HCT116 (cell line): ENCODE measurements at regions not wholly inside any gene's neighbourhood (a gene's known extent, or its start where the extent isn't known, plus 50 kb on each side); places are given as distances from the start of the nearest gene placed in this dataset.

Experiments
- ATAC-seq: fragments of 200-7000 bp; cut with Tn5 transposase; 2 replicates; pipeline ENCODE4 v1.9.1; 2020; ENCODE audit warnings: mild to moderate bottlenecking, moderate library complexity
- BruUV-seq: library from RNA; stranded (reverse); fragments of 400-500 nt; replicated peaks from 2 replicates; lab custom pipeline; 2021; lab: Mats Ljungman, UMichigan
- CTCF ChIA-PET: fragments of 300-600 bp; sonication (Branson Sonifier 250); formaldehyde crosslinking; loops from one replicate; lab custom pipeline; 2021; ENCODE audit warnings: antibody characterized with exemption; lab: Charles Lee
- POLR2A ChIA-PET: fragments of 300-600, 350-600 bp; sonication (Branson Sonifier 250); formaldehyde crosslinking; loops from one replicate; lab custom pipeline; 2021; ENCODE audit warnings: antibody characterized with exemption; lab: Charles Lee
- RAD21 ChIA-PET, 2 experiments: fragments of 300-600 bp; sonication (Branson Sonifier 250); formaldehyde crosslinking; loops; one replicate each; lab custom pipeline; 2023; ENCODE audit warnings: low total read pairs in 2 of 2; ENCODE audit not compliant: uncharacterized antibody in 2 of 2, unreplicated experiment in 2 of 2, low non-redundant PET in 1 of 2; lab: Charles Lee
- DNase-seq: peaks from one replicate; pipeline ENCODE4 v3.0.0-alpha.2; 2010; ENCODE audit warnings: low read depth, low spot score
- H2AFZ ChIP-seq: fragments of 200-600 bp; shearing (Covaris generic), sonication (generic); 2 replicates; pipeline ENCODE4 v1.6.1; 2017; ENCODE audit warnings: low read depth, mixed run types, mixed read lengths, antibody characterized with exemption, low read length; ENCODE audit not compliant: poor library complexity, severe bottlenecking
- H3K27ac ChIP-seq: 2 replicates; pipeline ENCODE4 v1.5.1; 2012; ENCODE audit warnings: low read depth, low read length
- H3K27me3 ChIP-seq: fragments of 200-600 bp; sonication (generic); 2 replicates; pipeline ENCODE4 v1.6.1; 2016; ENCODE audit warnings: mixed run types, low read length, mixed read lengths; ENCODE audit not compliant: insufficient read depth
- H3K36me3 ChIP-seq, 2 experiments: fragments of 200-500 bp in 1 of 2; fragments of 200-600 bp in 1 of 2; sonication (Bioruptor generic) in 1 of 2; sonication (generic) in 1 of 2; 2 replicates each; pipeline versions ENCODE4 v1.5.1 to v1.6.1; 2014 to 2016; ENCODE audit warnings: low read length in 2 of 2, inconsistent platforms in 1 of 2, mixed read lengths in 1 of 2, mixed run types in 1 of 2; ENCODE audit not compliant: insufficient read depth in 2 of 2, control insufficient read depth in 1 of 2
- H3K4me1 ChIP-seq, 2 experiments: fragments of 200-600 bp in 1 of 2; sonication (generic) in 1 of 2; 2 replicates each; pipeline versions ENCODE4 v1.5.1 to v1.6.1; 2012 to 2017; ENCODE audit warnings: low read length in 2 of 2, inconsistent platforms in 1 of 2, mild to moderate bottlenecking in 1 of 2, mixed read lengths in 1 of 2, mixed run types in 1 of 2, moderate library complexity in 1 of 2; ENCODE audit not compliant: insufficient read depth in 2 of 2, control insufficient read depth in 1 of 2
- H3K4me2 ChIP-seq: fragments of 200-600 bp; sonication (generic); 2 replicates; pipeline ENCODE4 v1.6.1; 2017; ENCODE audit warnings: mixed run types, low read length, mixed read lengths
- H3K4me3 ChIP-seq, 2 experiments: fragments of 200-600 bp in 1 of 2; sonication (generic) in 1 of 2; replicated peaks in 1 of 2; 2 replicates each; pipeline ENCODE4 v1.5.1; 2011 to 2016; ENCODE audit warnings: low read length in 2 of 2, control low read depth in 1 of 2, low read depth in 1 of 2, mild to moderate bottlenecking in 1 of 2, mixed read lengths in 1 of 2, mixed run types in 1 of 2
- H3K79me2 ChIP-seq: fragments of 200-600 bp; sonication (generic); 2 replicates; pipeline ENCODE4 v1.6.1; 2017; ENCODE audit warnings: mild to moderate bottlenecking, mixed run types, low read length, moderate library complexity, mixed read lengths; ENCODE audit not compliant: insufficient read depth
- H3K9ac ChIP-seq: fragments of 200-600 bp; sonication (generic); 2 replicates; pipeline ENCODE4 v1.6.1; 2016; ENCODE audit warnings: low read length, mixed read lengths
- H3K9me2 ChIP-seq: fragments of 200-600 bp; sonication (generic), shearing (Covaris generic); 2 replicates; pipeline ENCODE4 v1.6.1; 2017; ENCODE audit warnings: mixed run types, mild to moderate bottlenecking, moderate library complexity; ENCODE audit not compliant: insufficient read depth
- H3K9me3 ChIP-seq, 2 experiments: fragments of 200-500 bp in 1 of 2; fragments of 200-600 bp in 1 of 2; sonication (Bioruptor generic) in 1 of 2; sonication (generic) in 1 of 2; 2 replicates each; pipeline ENCODE4 v1.6.1; 2014 to 2017; ENCODE audit warnings: low read length in 2 of 2, mixed read lengths in 2 of 2, inconsistent platforms in 1 of 2, low read depth in 1 of 2, mild to moderate bottlenecking in 1 of 2, mixed run types in 1 of 2, moderate library complexity in 1 of 2; ENCODE audit not compliant: control insufficient read depth in 1 of 2, insufficient read depth in 1 of 2
- H4K20me1 ChIP-seq: fragments of 200-600 bp; sonication (generic), shearing (Covaris generic); 2 replicates; pipeline ENCODE4 v1.6.1; 2017; ENCODE audit warnings: mixed run types, mild to moderate bottlenecking, moderate library complexity; ENCODE audit not compliant: insufficient read depth
- ATF3 ChIP-seq: IDR thresholded peaks from 2 replicates; pipeline ENCODE4 v1.6.1; 2012
- CBX3 ChIP-seq: IDR thresholded peaks from 2 replicates; pipeline ENCODE4 v1.6.1; 2012; ENCODE audit warnings: low read depth
- CEBPB ChIP-seq: IDR thresholded peaks from 2 replicates; pipeline ENCODE4 v1.6.1; 2012; ENCODE audit warnings: low read depth
- CTCF ChIP-seq, 3 experiments: fragments of 200-600 bp in 1 of 3; sonication (generic) in 1 of 3; IDR thresholded peaks in 2 of 3; conservative IDR thresholded peaks in 1 of 3; 2 replicates each; pipeline ENCODE4 v1.5.1; 2012 to 2017; ENCODE audit warnings: low read depth in 2 of 3, low read length in 2 of 3, antibody characterized with exemption in 1 of 3, borderline replicate concordance in 1 of 3, control low read depth in 1 of 3, mild to moderate bottlenecking in 1 of 3, mixed read lengths in 1 of 3, mixed run types in 1 of 3, moderate library complexity in 1 of 3; ENCODE audit not compliant: insufficient read depth in 1 of 3
- EGR1 ChIP-seq: IDR thresholded peaks from 2 replicates; pipeline ENCODE4 v1.6.1; 2012; ENCODE audit warnings: low read depth
- ELF1 ChIP-seq: IDR thresholded peaks from 2 replicates; pipeline ENCODE4 v1.6.1; 2012; ENCODE audit warnings: low read depth, borderline replicate concordance
- EZH2 ChIP-seq: fragments of 200-600 bp; sonication (generic); IDR thresholded peaks from 2 replicates; pipeline ENCODE4 v1.6.1; 2017; ENCODE audit warnings: antibody characterized with exemption, mixed run types
- EZH2phosphoT487 ChIP-seq: fragments of 200-600 bp; IDR thresholded peaks from 2 replicates; pipeline ENCODE4 v1.6.1; 2018; ENCODE audit warnings: antibody characterized with exemption, borderline replicate concordance
- FOSL1 ChIP-seq: IDR thresholded peaks from 2 replicates; pipeline ENCODE4 v1.6.1; 2012; ENCODE audit warnings: low read depth
- JUND ChIP-seq: IDR thresholded peaks from 2 replicates; pipeline ENCODE4 v1.6.1; 2012
- MAX ChIP-seq: IDR thresholded peaks from 2 replicates; pipeline ENCODE4 v1.6.1; 2012
- POLR2A ChIP-seq: IDR thresholded peaks from 2 replicates; pipeline ENCODE4 v1.7.0; 2011; ENCODE audit warnings: borderline replicate concordance; ENCODE audit not compliant: insufficient read depth, insufficient read length; ENCODE audit errors: extremely low read depth
- POLR2AphosphoS5 ChIP-seq: IDR thresholded peaks from 2 replicates; pipeline ENCODE4 v1.6.1; 2011; ENCODE audit warnings: mild to moderate bottlenecking, low read depth, low read length, moderate library complexity
- SIN3A ChIP-seq: IDR thresholded peaks from 2 replicates; pipeline ENCODE4 v1.6.1; 2012; ENCODE audit warnings: low read depth
- SP1 ChIP-seq: IDR thresholded peaks from 2 replicates; pipeline ENCODE4 v1.6.1; 2012; ENCODE audit warnings: low read depth
- YY1 ChIP-seq: IDR thresholded peaks from 2 replicates; pipeline ENCODE4 v1.6.1; 2011; ENCODE audit warnings: low read length, low read depth, moderate library complexity, mild to moderate bottlenecking; ENCODE audit not compliant: insufficient replicate concordance; ENCODE audit errors: extremely low read depth
- ZFX ChIP-seq: fragments of 450-650 bp; IDR thresholded peaks from 2 replicates; pipeline ENCODE4 v1.6.1; 2017
- ZNF274 ChIP-seq: fragments of 200-500 bp; sonication (Bioruptor generic); IDR thresholded peaks from 2 replicates; pipeline ENCODE4 v1.6.1; 2014; ENCODE audit warnings: mild to moderate bottlenecking, low read depth, low read length, inconsistent platforms
- intact Hi-C: fragments of 100-400 bp; cut with micrococcal nuclease; formaldehyde crosslinking; loops from 2 replicates; pipeline ENCODE4 v1.10.0; 2022

DNA sequence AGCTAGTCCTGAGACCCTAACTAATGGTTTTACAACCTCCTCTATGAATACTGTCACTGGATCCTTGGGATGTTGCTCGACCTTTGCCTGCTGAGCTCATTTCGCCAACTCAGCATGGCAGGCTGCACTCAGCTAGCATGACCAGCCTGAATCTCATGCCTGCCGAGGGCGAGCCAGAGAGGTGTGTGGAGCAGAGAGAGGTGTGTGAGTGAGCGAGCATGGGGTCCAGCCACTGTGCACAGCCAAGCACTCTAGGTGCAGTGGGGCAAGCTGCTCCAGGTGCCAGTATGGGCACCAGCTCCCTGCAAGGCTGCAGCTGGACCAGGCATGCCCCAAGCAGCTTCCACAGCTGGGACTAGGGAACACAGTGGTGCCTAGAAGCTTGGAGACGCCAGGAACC lies 410.9 kb downstream of the PCDH10 start:
- Histone ChIP-seq H3K36me3 (no peaks in the 10 kb centered on the region), H3K9ac (no peak overlapping the region), H2AFZ (no peak overlapping the region), H3K27me3 (no peaks in the 10 kb centered on the region), H3K27ac (no peak overlapping the region), H3K4me2 (no peak overlapping the region), H3K4me3 (no peak overlapping the region), H3K4me1 (no peaks in the 10 kb centered on the region), H3K9me3 (no peaks in the 10 kb centered on the region), H3K9me2 (no peaks in the 10 kb centered on the region), H4K20me1 (no peaks in the 10 kb centered on the region), H3K79me2 (no peaks in the 10 kb centered on the region)
- ChIA-PET POLR2A (no interaction called here), RAD21 (no interaction called here), CTCF (no interaction called here)
- DNase-seq (no peak), ATAC-seq (no peak)
- no TSS peak for BruUV-seq
- TF ChIP-seq CBX3 (no peak), CTCF (IDR thresholded peaks at IDR 0.05 in 2 of 3, conservative IDR thresholded peaks at IDR 0.05 in 1 of 3; ENCODE audit: borderline replicate concordance in 1 of 3, insufficient read depth in 1 of 3, low read depth in 2 of 3, low read length in 2 of 3) (no peak)
- intact Hi-C loops = no loop called here

GRCh38 chr4:133555671-133556070 lies 406.6 kb downstream of the PCDH10 start:
- H3K4me2 ChIP-seq = no peak overlapping the region
- H3K27me3 ChIP-seq = no peaks in the 10 kb centered on the region
- H4K20me1 ChIP-seq = no peaks in the 10 kb centered on the region
- no peaks in the 10 kb centered on the region for H3K9me3 ChIP-seq
- no TSS peak for BruUV-seq
- no peak overlapping the region for H3K27ac ChIP-seq
- no peaks in the 10 kb centered on the region for H3K9me2 ChIP-seq
- ChIA-PET POLR2A (no interaction called here), RAD21 (no interaction called here), CTCF (no interaction called here)
- H3K79me2 ChIP-seq = no peaks in the 10 kb centered on the region
- intact Hi-C loops = no loop called here
- no peaks in the 10 kb centered on the region for H3K4me1 ChIP-seq
- no peak overlapping the region for H3K4me3 ChIP-seq
- no peak overlapping the region for H3K9ac ChIP-seq
- TF ChIP-seq ELF1 (no peak), MAX (no peak), POLR2A (no peak), POLR2AphosphoS5 (no peak), ATF3 (no peak), SIN3A (no peak), FOSL1 (no peak), CTCF (IDR thresholded peaks at IDR 0.05 in 2 of 3, conservative IDR thresholded peaks at IDR 0.05 in 1 of 3; ENCODE audit: borderline replicate concordance in 1 of 3, insufficient read depth in 1 of 3, low read depth in 2 of 3, low read length in 2 of 3) (no peak), JUND (no peak), EGR1 (no peak), CBX3 (no peak), CEBPB (no peak), YY1 (no peak), EZH2 (no peak), ZFX (no peak), SP1 (no peak), ZNF274 (no peak), EZH2phosphoT487 (no peak)
- ATAC-seq = no peak
- no peak for DNase-seq
- H3K36me3 ChIP-seq = no peaks in the 10 kb centered on the region
- H2AFZ ChIP-seq = peak overlapping the region; percentile 47
